Erythroblast (primary cell): ENCODE measurements at regions not wholly inside any gene's neighbourhood (a gene's known extent, or its start where the extent isn't known, plus 50 kb on each side); places are given as distances from the start of the nearest gene placed in this dataset.

Experiments
- GATA1 ChIP-seq: IDR thresholded peaks from 2 replicates; pipeline ENCODE4 v1.6.1; 2011; ENCODE audit warnings: low read depth, mild to moderate bottlenecking, control low read depth, low read length, moderate library complexity
- POLR2A ChIP-seq: IDR thresholded peaks from 2 replicates; pipeline ENCODE4 v1.6.1; 2011; ENCODE audit warnings: mild to moderate bottlenecking, low read length

DNA sequence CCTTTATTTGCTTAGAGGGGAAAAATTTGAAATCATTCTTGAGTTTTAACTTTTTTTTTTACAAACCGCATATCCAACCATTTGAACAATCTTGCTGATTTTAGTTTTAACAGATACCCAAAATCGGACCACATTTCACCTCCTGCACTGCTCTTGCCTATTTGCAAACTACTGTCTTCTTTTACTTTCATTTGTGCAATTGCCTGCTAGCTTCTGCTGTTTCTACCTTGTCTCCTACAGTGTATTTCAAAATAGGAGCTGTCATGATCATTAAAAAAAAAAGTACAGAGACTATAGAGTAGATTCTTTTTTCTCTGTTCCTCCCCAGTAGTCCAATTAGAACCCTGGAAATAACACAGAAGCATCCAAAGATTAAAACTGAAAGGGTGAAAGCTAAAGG, 1081.2 kb downstream of the SOCS6 start:
- TF ChIP-seq POLR2A (no peak), GATA1 (no peak)
